ENCODE measurements at regions not wholly inside any gene's neighbourhood (a gene's known extent, or its start where the extent isn't known, plus 50 kb on each side); places are given as distances from the start of the nearest gene placed in this dataset.

GRCh38 chr5:167793700-167794099 lies 497.7 kb upstream of the WWC1 start:
- no peak for FAIRE-seq

GRCh38 chr5:167794121-167794520 lies 497.3 kb upstream of the WWC1 start:
- DNase-seq (ENCODE audit: insufficient read length, low spot score) (no peak), FAIRE-seq (no peak)

More at GRCh38 chr5:167793700-167794099, 497.7 kb upstream of the WWC1 start:
- DNase-seq (ENCODE audit: insufficient read length, low spot score) = no peak

- FAIRE-seq (no peak), DNase-seq (ENCODE audit: insufficient read length, low spot score) (no peak)
Observed at GRCh38 chr5:167796672-167797071, 494.8 kb upstream of the WWC1 start.

- FAIRE-seq (no peak), DNase-seq (ENCODE audit: insufficient read length, low spot score) (no peak)
Observed at GRCh38 chr5:167797933-167798332, 493.5 kb upstream of the WWC1 start.

- FAIRE-seq (no peak), DNase-seq (ENCODE audit: insufficient read length, low spot score) (no peak)
Observed at GRCh38 chr5:167798448-167798847, 493.0 kb upstream of the WWC1 start.

GRCh38 chr5:167800427-167800826 lies 491.0 kb upstream of the WWC1 start:
- no peak for FAIRE-seq

GRCh38 chr5:167801999-167802398 lies 489.4 kb upstream of the WWC1 start:
- FAIRE-seq (no peak), DNase-seq (ENCODE audit: insufficient read length, low spot score) (no peak)

More at GRCh38 chr5:167800427-167800826, 491.0 kb upstream of the WWC1 start:
- no peak for DNase-seq (ENCODE audit: insufficient read length, low spot score)

GRCh38 chr5:167802755-167803431 lies 488.6 kb upstream of the WWC1 start:
- FAIRE-seq = no peak
- no peak for DNase-seq (ENCODE audit: insufficient read length, low spot score)

GRCh38 chr5:167804512-167805220 lies 486.8 kb upstream of the WWC1 start:
- FAIRE-seq = no peak
- DNase-seq (ENCODE audit: insufficient read length, low spot score) = no peak

- FAIRE-seq = no peak
- no peak for DNase-seq (ENCODE audit: insufficient read length, low spot score)
Observed at GRCh38 chr5:167810573-167810972, 480.9 kb upstream of the WWC1 start.

- FAIRE-seq (no peak), DNase-seq (ENCODE audit: insufficient read length, low spot score) (no peak)
Observed at GRCh38 chr5:167812871-167813270, 478.6 kb upstream of the WWC1 start.

GRCh38 chr5:167813389-167813788 lies 478.1 kb upstream of the WWC1 start:
- no peak for DNase-seq (ENCODE audit: insufficient read length, low spot score)
- no peak for FAIRE-seq

GRCh38 chr5:167814040-167814439 lies 477.4 kb upstream of the WWC1 start:
- DNase-seq (ENCODE audit: insufficient read length, low spot score) = no peak
- FAIRE-seq = no peak

- DNase-seq (ENCODE audit: insufficient read length, low spot score) (no peak), FAIRE-seq (no peak)
Observed at GRCh38 chr5:167814828-167815227, 476.6 kb upstream of the WWC1 start.

- DNase-seq (ENCODE audit: insufficient read length, low spot score) = no peak
- no peak for FAIRE-seq
Observed at GRCh38 chr5:167816354-167816753, 475.1 kb upstream of the WWC1 start.

- no peak for FAIRE-seq
- DNase-seq (ENCODE audit: insufficient read length, low spot score) = no peak
Observed at GRCh38 chr5:167816864-167817263, 474.6 kb upstream of the WWC1 start.

GRCh38 chr5:167819406-167819805 lies 472.0 kb upstream of the WWC1 start:
- FAIRE-seq (peak; percentile 39), DNase-seq (ENCODE audit: insufficient read length, low spot score) (peak; percentile 1)

GRCh38 chr5:167820101-167820990 lies 471.1 kb upstream of the WWC1 start:
- no peak for FAIRE-seq
- DNase-seq (ENCODE audit: insufficient read length, low spot score) = no peak

GRCh38 chr5:167821151-167821550 lies 470.3 kb upstream of the WWC1 start:
- FAIRE-seq (no peak), DNase-seq (ENCODE audit: insufficient read length, low spot score) (no peak)

GRCh38 chr5:167821669-167822068 lies 469.8 kb upstream of the WWC1 start:
- DNase-seq (ENCODE audit: insufficient read length, low spot score) (no peak), FAIRE-seq (no peak)

GRCh38 chr5:167822241-167822640 lies 469.2 kb upstream of the WWC1 start:
- DNase-seq (ENCODE audit: insufficient read length, low spot score) (no peak), FAIRE-seq (no peak)
